ENCODE measurements at regions not wholly inside any gene's neighbourhood (a gene's known extent, or its start where the extent isn't known, plus 50 kb on each side); places are given as distances from the start of the nearest gene placed in this dataset.

GRCh38 chr6:3908961-3909360 lies 59.8 kb downstream of the FAM50B start:
- ChIA-PET POLR2A (no interaction called here), CTCF (no interaction called here)
- DNase-seq, result no peak
- H3K4me3 ChIP-seq (ENCODE audit: control insufficient read depth in 1 of 7, extremely low read depth in 1 of 7, insufficient read depth in 4 of 7, low read depth in 2 of 7, low read length in 6 of 7), result no peak overlapping the region
- 97% methylated on average over 6 of the region's 6 CpGs for WGBS (ENCODE audit: insufficient coverage)
- H3K27me3 ChIP-seq (replicated peaks in 2 of 5; ENCODE audit: control insufficient read depth in 4 of 5, insufficient read depth in 5 of 5, low read length in 4 of 5), result peaks cover 0 to 4% (median 0%) of the 10 kb centered on the region in 5 experiments
- H3K27ac ChIP-seq (ENCODE audit: insufficient read depth in 1 of 2, low read depth in 1 of 2, low read length in 2 of 2, poor library complexity in 1 of 2, severe bottlenecking in 2 of 2), result no peak overlapping the region
- no peaks in the 10 kb centered on the region for H3K9me3 ChIP-seq (ENCODE audit: control extremely low read depth in 1 of 5, control insufficient read depth in 4 of 5, insufficient read depth in 2 of 5, low read depth in 1 of 5, low read length in 4 of 5)
- H3K4me1 ChIP-seq (ENCODE audit: control extremely low read depth in 1 of 4, control insufficient read depth in 4 of 4, insufficient read depth in 4 of 4, low read length in 3 of 4), result no peaks in the 10 kb centered on the region
- no peaks in the 10 kb centered on the region for H3K36me3 ChIP-seq (ENCODE audit: control insufficient read depth in 4 of 4, insufficient read depth in 4 of 4, low read length in 3 of 4)

- Histone ChIP-seq H3K27me3 (replicated peaks in 2 of 5; ENCODE audit: control insufficient read depth in 4 of 5, insufficient read depth in 5 of 5, low read length in 4 of 5) (peaks cover 0 to 4% (median 0%) of the 10 kb centered on the region in 5 experiments), H3K36me3 (ENCODE audit: control insufficient read depth in 4 of 4, insufficient read depth in 4 of 4, low read length in 3 of 4) (no peaks in the 10 kb centered on the region), H3K4me1 (ENCODE audit: control extremely low read depth in 1 of 4, control insufficient read depth in 4 of 4, insufficient read depth in 4 of 4, low read length in 3 of 4) (no peaks in the 10 kb centered on the region), H3K9me3 (ENCODE audit: control extremely low read depth in 1 of 5, control insufficient read depth in 4 of 5, insufficient read depth in 2 of 5, low read depth in 1 of 5, low read length in 4 of 5) (no peaks in the 10 kb centered on the region), H3K27ac (ENCODE audit: insufficient read depth in 1 of 2, low read depth in 1 of 2, low read length in 2 of 2, poor library complexity in 1 of 2, severe bottlenecking in 2 of 2) (no peak overlapping the region), H3K4me3 (ENCODE audit: control insufficient read depth in 1 of 7, extremely low read depth in 1 of 7, insufficient read depth in 4 of 7, low read depth in 2 of 7, low read length in 6 of 7) (no peak overlapping the region)
- WGBS (ENCODE audit: insufficient coverage), result 100% methylated on average over 7 of the region's 7 CpGs
- POLR2A ChIA-PET, result no interaction called here
- CTCF ChIA-PET, result interaction anchor here (0.6 to 1.6 kb wide), 3 partner anchors 9 to 45 kb away, joined by 3 to 7 read pairs (median 3); no protein-coding TSS in a partner anchor
- no peak for DNase-seq
These were observed 61.0 kb downstream of the FAM50B start for GRCh38 chr6:3910106-3910663.

- DNase-seq, result no peak
- H3K4me1 ChIP-seq (ENCODE audit: control extremely low read depth in 1 of 4, control insufficient read depth in 4 of 4, insufficient read depth in 4 of 4, low read length in 3 of 4), result no peaks in the 10 kb centered on the region
- no peak overlapping the region for H3K4me3 ChIP-seq (ENCODE audit: control insufficient read depth in 1 of 7, extremely low read depth in 1 of 7, insufficient read depth in 4 of 7, low read depth in 2 of 7, low read length in 6 of 7)
- POLR2A ChIA-PET, result no interaction called here
- CTCF ChIA-PET, result interaction anchor here (1.0 kb wide), 1 partner anchor 10 kb away, joined by 3 read pairs; no protein-coding TSS in a partner anchor
- H3K36me3 ChIP-seq (ENCODE audit: control insufficient read depth in 4 of 4, insufficient read depth in 4 of 4, low read length in 3 of 4), result no peaks in the 10 kb centered on the region
- H3K27ac ChIP-seq (ENCODE audit: insufficient read depth in 1 of 2, low read depth in 1 of 2, low read length in 2 of 2, poor library complexity in 1 of 2, severe bottlenecking in 2 of 2), result no peak overlapping the region
- H3K9me3 ChIP-seq (ENCODE audit: control extremely low read depth in 1 of 5, control insufficient read depth in 4 of 5, insufficient read depth in 2 of 5, low read depth in 1 of 5, low read length in 4 of 5), result no peaks in the 10 kb centered on the region
- H3K27me3 ChIP-seq (replicated peaks in 2 of 5; ENCODE audit: control insufficient read depth in 4 of 5, insufficient read depth in 5 of 5, low read length in 4 of 5), result peaks cover 0 to 4% (median 0%) of the 10 kb centered on the region in 5 experiments
- 83% methylated on average over 2 of the region's 2 CpGs for WGBS (ENCODE audit: insufficient coverage)
These were observed 62.0 kb downstream of the FAM50B start for GRCh38 chr6:3911130-3911529.

- WGBS (ENCODE audit: insufficient coverage), result 97% methylated on average over 5 of the region's 8 CpGs
- H3K27me3 ChIP-seq (replicated peaks in 2 of 5; ENCODE audit: control insufficient read depth in 4 of 5, insufficient read depth in 5 of 5, low read length in 4 of 5), result peaks cover 0 to 4% (median 0%) of the 10 kb centered on the region in 5 experiments
- no peak overlapping the region for H3K4me3 ChIP-seq (ENCODE audit: control insufficient read depth in 1 of 7, extremely low read depth in 1 of 7, insufficient read depth in 4 of 7, low read depth in 2 of 7, low read length in 6 of 7)
- ChIA-PET POLR2A (no interaction called here), CTCF (interaction anchor here (1.6 kb wide), 1 partner anchor 11 kb away, joined by 5 read pairs; no protein-coding TSS in a partner anchor)
- no peak overlapping the region for H3K27ac ChIP-seq (ENCODE audit: insufficient read depth in 1 of 2, low read depth in 1 of 2, low read length in 2 of 2, poor library complexity in 1 of 2, severe bottlenecking in 2 of 2)
- DNase-seq, result no peak
- H3K4me1 ChIP-seq (ENCODE audit: control extremely low read depth in 1 of 4, control insufficient read depth in 4 of 4, insufficient read depth in 4 of 4, low read length in 3 of 4), result no peaks in the 10 kb centered on the region
- no peaks in the 10 kb centered on the region for H3K36me3 ChIP-seq (ENCODE audit: control insufficient read depth in 4 of 4, insufficient read depth in 4 of 4, low read length in 3 of 4)
- H3K9me3 ChIP-seq (ENCODE audit: control extremely low read depth in 1 of 5, control insufficient read depth in 4 of 5, insufficient read depth in 2 of 5, low read depth in 1 of 5, low read length in 4 of 5), result no peaks in the 10 kb centered on the region
These were observed 62.6 kb downstream of the FAM50B start for GRCh38 chr6:3911614-3912336.

GRCh38 chr6:3912361-3913076 lies 63.3 kb downstream of the FAM50B start:
- Histone ChIP-seq H3K27me3 (replicated peaks in 2 of 5; ENCODE audit: control insufficient read depth in 4 of 5, insufficient read depth in 5 of 5, low read length in 4 of 5) (peaks cover 0 to 4% (median 0%) of the 10 kb centered on the region in 5 experiments), H3K9me3 (ENCODE audit: control extremely low read depth in 1 of 5, control insufficient read depth in 4 of 5, insufficient read depth in 2 of 5, low read depth in 1 of 5, low read length in 4 of 5) (peaks cover 0 to 3% (median 0%) of the 10 kb centered on the region in 5 experiments), H3K36me3 (ENCODE audit: control insufficient read depth in 4 of 4, insufficient read depth in 4 of 4, low read length in 3 of 4) (no peaks in the 10 kb centered on the region), H3K27ac (ENCODE audit: insufficient read depth in 1 of 2, low read depth in 1 of 2, low read length in 2 of 2, poor library complexity in 1 of 2, severe bottlenecking in 2 of 2) (no peak overlapping the region), H3K4me1 (ENCODE audit: control extremely low read depth in 1 of 4, control insufficient read depth in 4 of 4, insufficient read depth in 4 of 4, low read length in 3 of 4) (no peaks in the 10 kb centered on the region), H3K4me3 (ENCODE audit: control insufficient read depth in 1 of 7, extremely low read depth in 1 of 7, insufficient read depth in 4 of 7, low read depth in 2 of 7, low read length in 6 of 7) (no peak overlapping the region)
- WGBS (ENCODE audit: insufficient coverage), result 89% methylated on average over 1 of the region's 3 CpGs
- CTCF ChIA-PET, result interaction anchor here (1.5 to 1.6 kb wide), 2 partner anchors 10 to 63 kb away, joined by 3 to 5 read pairs; partner anchors contain the start of gene FAM50B
- POLR2A ChIA-PET, result no interaction called here
- DNase-seq, result no peak

- POLR2A ChIA-PET, result no interaction called here
These were observed 64.1 kb downstream of the FAM50B start for GRCh38 chr6:3913077-3913957.

More at GRCh38 chr6:3913077-3913957, 64.1 kb downstream of the FAM50B start:
- H3K9me3 ChIP-seq (ENCODE audit: control extremely low read depth in 1 of 5, control insufficient read depth in 4 of 5, insufficient read depth in 2 of 5, low read depth in 1 of 5, low read length in 4 of 5), result peaks cover 0 to 3% (median 0%) of the 10 kb centered on the region in 5 experiments
- no peak for DNase-seq
- CTCF ChIA-PET, result interaction anchor here (0.7 to 1.6 kb wide), 7 partner anchors 9 to 157 kb away, joined by 3 to 6 read pairs (median 3); partner anchors contain the start of gene FAM50B
- no peak overlapping the region for H3K27ac ChIP-seq (ENCODE audit: insufficient read depth in 1 of 2, low read depth in 1 of 2, low read length in 2 of 2, poor library complexity in 1 of 2, severe bottlenecking in 2 of 2)
- peaks cover 0 to 4% (median 0%) of the 10 kb centered on the region in 5 experiments for H3K27me3 ChIP-seq (replicated peaks in 2 of 5; ENCODE audit: control insufficient read depth in 4 of 5, insufficient read depth in 5 of 5, low read length in 4 of 5)
- no peaks in the 10 kb centered on the region for H3K36me3 ChIP-seq (ENCODE audit: control insufficient read depth in 4 of 4, insufficient read depth in 4 of 4, low read length in 3 of 4)
- no peak overlapping the region for H3K4me3 ChIP-seq (ENCODE audit: control insufficient read depth in 1 of 7, extremely low read depth in 1 of 7, insufficient read depth in 4 of 7, low read depth in 2 of 7, low read length in 6 of 7)
- 85% methylated on average over 3 of the region's 6 CpGs for WGBS (ENCODE audit: insufficient coverage)
- no peaks in the 10 kb centered on the region for H3K4me1 ChIP-seq (ENCODE audit: control extremely low read depth in 1 of 4, control insufficient read depth in 4 of 4, insufficient read depth in 4 of 4, low read length in 3 of 4)

All from common myeloid progenitor, CD34-positive (primary cell).